ENCODE measurements at regions not wholly inside any gene's neighbourhood (a gene's known extent, or its start where the extent isn't known, plus 50 kb on each side); places are given as distances from the start of the nearest gene placed in this dataset.

DNA sequence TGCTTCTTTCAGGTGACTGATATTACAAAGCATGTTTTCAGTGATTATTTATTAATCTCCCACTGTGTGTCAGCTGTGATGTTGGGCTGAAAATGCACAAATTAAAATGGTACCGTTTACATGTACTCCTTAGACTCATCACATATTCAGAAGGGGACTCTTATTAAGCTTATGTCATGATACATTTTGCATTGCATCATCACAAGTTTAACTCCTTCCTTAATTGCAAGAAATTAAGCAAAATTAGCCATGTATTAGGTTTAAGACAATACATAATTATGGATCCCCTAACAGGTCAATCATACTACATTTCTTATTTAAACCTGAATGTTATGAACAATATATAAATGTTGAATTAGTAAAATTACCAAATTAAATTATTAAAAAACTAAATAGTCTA lies 899.1 kb downstream of the TMEM182 start:
- H3K79me1 ChIP-seq (ENCODE audit: insufficient read depth, low read depth, low read length, poor library complexity, severe bottlenecking) = no peaks in the 10 kb centered on the region
- no CpG with 5 or more reads among the region's 1 CpG for WGBS (ENCODE audit: extremely low coverage, insufficient read length, low lambda C conversion rate)
- H3K4me1 ChIP-seq (ENCODE audit: insufficient read depth, low read length) = no peaks in the 10 kb centered on the region
- no peak overlapping the region for H3K14ac ChIP-seq (ENCODE audit: insufficient read depth, low read length)
- H3K4ac ChIP-seq (ENCODE audit: low read depth, low read length) = no peak overlapping the region
- no peak overlapping the region for H3T11ph ChIP-seq (ENCODE audit: low read length)
- H3K4me2 ChIP-seq (ENCODE audit: insufficient read depth, insufficient read length, low read length) = no peak overlapping the region
- no peaks in the 10 kb centered on the region for H3K27me3 ChIP-seq (ENCODE audit: insufficient read depth, low read length)
- no peak overlapping the region for H3K23ac ChIP-seq (ENCODE audit: insufficient read length, low read depth, low read length)
- H2AFZ ChIP-seq (ENCODE audit: low read length) = no peak overlapping the region
- no peaks in the 10 kb centered on the region for H3K36me3 Mint-ChIP-seq (ENCODE audit: insufficient read depth in 1 of 3, low read depth in 3 of 3)
- H4K5ac ChIP-seq (ENCODE audit: insufficient read length, low read depth, low read length) = no peak overlapping the region
- H2BK120ac ChIP-seq (ENCODE audit: low read depth, low read length, poor library complexity, severe bottlenecking) = no peak overlapping the region
- H3K23me2 ChIP-seq (ENCODE audit: insufficient read length, low read depth, low read length, poor library complexity, severe bottlenecking) = no peaks in the 10 kb centered on the region
- no peak overlapping the region for H2BK15ac ChIP-seq (ENCODE audit: low read depth, low read length)
- TF ChIP-seq, protein P1, sequence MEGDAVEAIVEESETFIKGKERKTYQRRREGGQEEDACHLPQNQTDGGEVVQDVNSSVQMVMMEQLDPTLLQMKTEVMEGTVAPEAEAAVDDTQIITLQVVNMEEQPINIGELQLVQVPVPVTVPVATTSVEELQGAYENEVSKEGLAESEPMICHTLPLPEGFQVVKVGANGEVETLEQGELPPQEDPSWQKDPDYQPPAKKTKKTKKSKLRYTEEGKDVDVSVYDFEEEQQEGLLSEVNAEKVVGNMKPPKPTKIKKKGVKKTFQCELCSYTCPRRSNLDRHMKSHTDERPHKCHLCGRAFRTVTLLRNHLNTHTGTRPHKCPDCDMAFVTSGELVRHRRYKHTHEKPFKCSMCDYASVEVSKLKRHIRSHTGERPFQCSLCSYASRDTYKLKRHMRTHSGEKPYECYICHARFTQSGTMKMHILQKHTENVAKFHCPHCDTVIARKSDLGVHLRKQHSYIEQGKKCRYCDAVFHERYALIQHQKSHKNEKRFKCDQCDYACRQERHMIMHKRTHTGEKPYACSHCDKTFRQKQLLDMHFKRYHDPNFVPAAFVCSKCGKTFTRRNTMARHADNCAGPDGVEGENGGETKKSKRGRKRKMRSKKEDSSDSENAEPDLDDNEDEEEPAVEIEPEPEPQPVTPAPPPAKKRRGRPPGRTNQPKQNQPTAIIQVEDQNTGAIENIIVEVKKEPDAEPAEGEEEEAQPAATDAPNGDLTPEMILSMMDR (conservative IDR thresholded peaks at IDR 0.05) = no peak
- no peak overlapping the region for H2BK20ac ChIP-seq (ENCODE audit: low read depth, low read length, poor library complexity, severe bottlenecking)
- no peak overlapping the region for H3K27ac ChIP-seq (ENCODE audit: insufficient read length, low read depth, low read length)
- H3K9me3 ChIP-seq (ENCODE audit: control insufficient read depth, low read depth, low read length) = no peaks in the 10 kb centered on the region
- H3K27ac Mint-ChIP-seq = no peak overlapping the region
- H4K8ac ChIP-seq (replicated peaks; ENCODE audit: insufficient read length, low read depth, low read length) = no peak overlapping the region
- no peak overlapping the region for H2BK12ac ChIP-seq (ENCODE audit: insufficient read length, low read depth, low read length)
- H3K4me3 Mint-ChIP-seq = no peak overlapping the region
- no peak overlapping the region for H2AK5ac ChIP-seq (ENCODE audit: insufficient read length, low read length)
- no peak overlapping the region for H3K56ac ChIP-seq (ENCODE audit: insufficient read length, low read depth, low read length)
- H4K91ac ChIP-seq (ENCODE audit: insufficient read length, low read depth, low read length) = no peak overlapping the region
- H3K9me3 Mint-ChIP-seq = no peaks in the 10 kb centered on the region
- no peaks in the 10 kb centered on the region for H3K27me3 Mint-ChIP-seq (ENCODE audit: low read depth)
- H3K9ac ChIP-seq (ENCODE audit: extremely low read depth, insufficient read length, low read length) = no peak overlapping the region
- DNase-seq = no peak
- no peaks in the 10 kb centered on the region for H3K79me2 ChIP-seq (ENCODE audit: insufficient read depth, low read length)
- H3K4me1 Mint-ChIP-seq = peaks cover 6 to 11% of the 10 kb centered on the region in 2 experiments
- no peak overlapping the region for H3K18ac ChIP-seq (ENCODE audit: insufficient read length, low read depth, low read length)
- H4K20me1 ChIP-seq (ENCODE audit: control insufficient read depth, insufficient read depth, insufficient read length) = no peaks in the 10 kb centered on the region
- no peak overlapping the region for H2BK5ac ChIP-seq (ENCODE audit: insufficient read length, low read length)
